Skin of body (tissue), 2 donors: ENCODE measurements at regions not wholly inside any gene's neighbourhood (a gene's known extent, or its start where the extent isn't known, plus 50 kb on each side); places are given as distances from the start of the nearest gene placed in this dataset. TPM values are rescaled to one million over a fixed set of nuclear protein-coding genes. Genes with fewer than 3 reads are reported as not detected.
"Not testable (repeated sequence)": the region's sequence is repeated elsewhere in the genome, so short reads cannot be mapped to it uniquely, and the experiment has no call there.

ENCODE experiments used
- DNase-seq: peaks from one replicate; lab custom pipeline; 2025; lab: John Stamatoyannopoulos, UW
- small RNA-seq: library from RNA; depleted of rRNA; stranded (forward); fragments of <200 nt; gene quantifications from one replicate; pipeline ENCODE3, GENCODE V24; 2014; ENCODE audit warnings: low replicate concordance

GRCh38 chr4:112063260-112063659, 82.0 kb upstream of the FAM241A start:
- DNase-seq = no peak

- DNase-seq = no peak
Measured at GRCh38 chr4:112069110-112069509, 76.1 kb upstream of the FAM241A start.

- DNase-seq = no peak
Measured at GRCh38 chr4:112073181-112073580, 72.1 kb upstream of the FAM241A start.

GRCh38 chr4:112075129-112075753, 70.0 kb upstream of the FAM241A start:
- no peak for DNase-seq

GRCh38 chr4:112075906-112076305, 69.3 kb upstream of the FAM241A start:
- DNase-seq = no peak

DNA sequence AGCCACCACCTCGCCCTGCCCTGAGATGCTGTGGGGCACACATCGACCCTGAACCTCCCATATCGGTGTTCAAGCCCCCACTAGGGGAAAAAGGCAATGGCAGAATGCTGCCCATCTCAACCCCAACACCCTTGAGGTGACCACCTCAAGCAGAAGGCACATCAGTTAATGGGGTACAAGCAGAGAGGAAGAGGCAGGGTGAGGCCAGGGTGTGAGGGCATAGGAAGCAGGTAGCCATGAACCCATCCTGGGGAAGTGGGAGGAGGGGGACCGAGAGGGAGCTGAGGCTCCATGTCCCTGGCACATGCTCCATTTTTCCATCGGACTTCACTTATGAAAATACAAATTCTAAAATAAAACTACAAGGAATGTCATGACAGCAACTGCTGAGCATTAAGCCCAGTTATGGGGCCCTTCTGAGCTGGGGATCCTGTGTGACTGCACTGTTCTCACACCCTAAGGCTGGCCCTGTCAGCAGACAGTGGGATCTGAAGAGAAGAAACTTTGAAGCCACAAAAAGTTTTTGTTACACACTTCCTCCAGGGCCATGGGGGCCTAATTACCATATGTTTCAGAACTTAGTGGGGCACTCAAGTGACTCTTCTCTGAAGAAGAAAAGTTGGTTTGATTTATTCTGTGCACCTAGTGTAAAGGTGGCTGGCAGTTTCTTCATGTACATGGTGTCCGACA, 68.2 kb upstream of the FAM241A start:
- DNase-seq = no peak

GRCh38 chr4:112077743-112078142, 67.5 kb upstream of the FAM241A start:
- DNase-seq = no peak

DNA sequence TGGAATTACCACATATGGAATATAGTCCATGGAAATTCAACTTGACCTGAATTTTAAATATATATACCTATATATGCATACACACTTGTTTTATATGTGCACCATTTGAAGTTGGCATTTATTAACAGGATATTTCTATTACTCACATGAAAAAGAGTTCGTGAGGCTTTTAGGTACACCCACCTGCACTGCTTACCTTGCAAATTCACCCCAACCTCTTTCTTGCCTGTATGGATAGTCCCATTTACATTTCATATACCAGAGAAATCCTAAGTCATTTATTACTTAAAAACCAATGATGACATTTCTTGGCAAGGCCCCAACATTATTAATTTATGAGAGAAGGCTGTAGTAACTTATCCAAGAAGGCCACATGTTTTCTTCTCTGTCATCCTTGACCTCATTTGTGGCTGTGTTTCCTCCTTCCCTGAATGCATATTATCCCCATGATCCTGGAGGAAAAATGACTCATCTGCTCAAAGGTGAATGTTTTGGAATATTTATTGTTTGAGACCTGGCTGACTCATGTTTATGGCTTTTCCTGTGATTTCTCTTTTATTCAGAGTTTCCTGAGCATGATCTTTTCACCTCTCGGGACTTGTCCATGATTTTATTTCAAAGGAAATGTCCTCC, 62.2 kb upstream of the FAM241A start:
- DNase-seq = peak; percentile 4

DNA sequence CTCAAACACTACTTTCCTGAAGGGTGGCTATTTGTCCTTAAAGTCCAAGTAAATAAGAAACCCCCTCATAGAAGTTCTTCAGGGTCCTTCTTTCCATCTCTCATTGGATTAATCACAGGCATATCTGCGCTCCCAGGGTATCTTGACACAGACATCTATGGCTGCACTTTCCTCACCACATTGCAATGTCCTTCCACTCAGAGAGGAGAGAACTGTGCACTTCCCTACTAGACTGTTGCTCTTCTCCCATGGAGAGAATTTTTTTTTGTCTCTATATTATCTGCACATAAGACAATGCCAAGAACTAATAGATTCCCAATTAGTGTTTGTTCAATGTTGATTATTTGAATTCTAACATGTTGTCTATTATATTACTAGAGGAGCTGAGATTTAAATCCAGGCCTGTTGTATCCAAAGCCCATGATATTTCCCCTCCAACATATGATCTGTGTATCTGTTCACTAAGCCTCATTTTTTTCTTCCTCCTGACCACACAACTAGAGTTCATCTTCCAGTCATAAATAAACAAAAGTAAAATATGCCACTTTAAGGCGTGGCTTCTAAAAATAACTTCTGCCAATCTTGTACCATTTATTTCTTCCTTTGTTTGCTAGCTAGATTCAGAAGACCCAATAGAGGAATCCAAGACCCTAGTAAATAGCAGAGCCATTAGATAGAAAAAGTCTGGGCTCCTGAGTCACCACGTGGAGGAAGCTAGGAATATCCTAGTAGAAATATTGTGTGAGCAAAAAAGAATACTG, 61.5 kb upstream of the FAM241A start:
- no peak for DNase-seq

DNA sequence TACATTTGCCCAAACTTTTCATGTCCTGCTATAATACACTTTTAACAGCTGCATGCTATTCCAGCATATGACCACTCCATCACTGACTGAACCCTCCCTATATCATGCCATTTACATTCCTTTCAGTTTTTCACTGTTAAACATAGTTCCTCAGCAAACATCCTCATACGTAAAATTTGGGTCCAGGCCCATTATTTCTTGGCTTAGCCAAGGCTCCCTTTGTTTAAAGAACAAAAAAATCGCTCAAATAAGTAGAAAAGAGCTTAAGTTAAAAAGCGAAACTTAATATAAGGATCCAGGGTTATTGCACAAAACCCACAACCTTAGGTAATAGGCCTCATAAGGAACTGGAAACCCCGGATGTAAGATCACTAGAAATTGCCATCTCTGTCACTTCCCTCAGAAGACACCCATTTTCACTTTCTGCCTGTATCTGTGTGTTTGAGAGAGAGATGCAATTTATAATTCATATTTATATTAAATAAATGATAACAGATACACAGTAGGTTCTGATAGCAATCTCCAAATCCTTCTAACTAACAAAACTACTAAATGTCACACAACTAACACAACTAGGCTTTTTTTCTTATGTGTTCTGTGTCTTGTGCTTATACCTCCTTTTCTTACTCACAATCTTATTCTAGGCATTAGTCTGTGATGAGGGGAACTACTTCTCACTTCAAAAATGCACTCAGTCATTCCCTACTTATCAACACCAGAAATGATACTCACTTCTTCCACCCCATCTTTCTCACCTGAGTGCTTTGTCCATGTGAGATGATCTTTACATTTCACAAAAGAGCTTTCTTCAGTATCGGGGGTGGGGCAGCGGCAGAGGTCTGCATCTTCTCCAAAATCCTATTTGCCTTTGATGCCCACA, 59.9 kb upstream of the FAM241A start:
- DNase-seq = no peak

DNA sequence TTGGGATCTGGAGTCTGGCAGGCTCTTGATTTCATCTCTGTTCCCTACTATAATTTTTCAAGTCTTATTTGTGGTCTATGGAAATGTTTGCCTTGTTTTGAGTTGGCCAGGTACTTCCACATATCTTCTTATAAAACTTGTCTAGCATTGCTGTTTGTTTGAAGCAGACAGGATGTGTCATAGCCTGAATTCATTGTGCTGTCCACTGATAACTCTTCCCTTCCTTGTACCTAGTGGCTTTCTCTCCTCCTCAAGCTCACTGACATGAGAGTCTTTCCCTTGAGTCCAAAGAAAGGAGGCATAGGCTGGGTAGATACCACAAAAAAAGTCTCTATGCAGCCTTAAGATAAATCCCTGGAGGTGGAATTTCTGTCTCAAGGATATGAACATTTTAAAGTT, 59.2 kb upstream of the FAM241A start:
- DNase-seq = no peak

- not testable (repeated sequence) for DNase-seq
Measured at GRCh38 chr4:112086661-112087060, 58.6 kb upstream of the FAM241A start.

DNA sequence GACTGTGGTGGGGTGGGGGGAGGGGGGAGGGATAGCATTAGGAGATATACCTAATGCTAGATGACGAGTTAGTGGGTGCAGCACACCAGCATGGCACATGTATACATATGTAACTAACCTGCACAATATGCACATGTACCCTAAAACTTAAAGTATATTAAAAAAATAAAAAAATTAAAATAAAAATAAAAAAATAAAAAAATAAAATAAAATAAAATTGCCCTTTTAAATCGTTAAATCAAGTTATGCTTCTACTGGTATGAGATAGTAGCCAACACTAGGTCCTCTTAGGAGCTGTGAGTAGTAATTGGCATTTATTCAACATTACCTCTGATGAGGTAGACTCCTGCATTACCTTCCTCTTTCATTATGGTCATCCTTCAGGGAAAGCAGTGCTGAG, 52.9 kb upstream of the FAM241A start:
- DNase-seq = not testable (repeated sequence)

- no peak for DNase-seq
Measured at GRCh38 chr4:112093636-112094202, 51.5 kb upstream of the FAM241A start.

GRCh38 chr4:112094330-112094729, 50.9 kb upstream of the FAM241A start:
- DNase-seq = no peak

Small RNA genes in the stretch of these regions (small RNA-seq; reads per million reads assigned to genes)
- not detected for gene MIR297
- not detected for gene RNU6-289P
